OCI-LY7 (cell line): ENCODE measurements at regions not wholly inside any gene's neighbourhood (a gene's known extent, or its start where the extent isn't known, plus 50 kb on each side); places are given as distances from the start of the nearest gene placed in this dataset.

Experiments
- BruUV-seq: library from RNA; stranded (reverse); fragments of 400-500 nt; replicated peaks from 2 replicates; lab custom pipeline; 2021; lab: Mats Ljungman, UMichigan
- CTCF ChIA-PET: fragments of 300-600 bp; sonication (Branson Sonifier 250); formaldehyde crosslinking; loops from one replicate; lab custom pipeline; 2022; ENCODE audit warnings: antibody characterized with exemption; ENCODE audit not compliant: unreplicated experiment; lab: Charles Lee
- POLR2A ChIA-PET: fragments of 300-600 bp; sonication (Branson Sonifier 250); formaldehyde crosslinking; loops from one replicate; lab custom pipeline; 2022; ENCODE audit warnings: antibody characterized with exemption; lab: Charles Lee
- DNase-seq: peaks from one replicate; pipeline ENCODE4 v3.0.0-alpha.2; 2015; ENCODE audit warnings: low spot score
- H2AFZ ChIP-seq: fragments of 200-600 bp; sonication (generic), shearing (Covaris generic); 2 replicates; pipeline ENCODE4 v1.6.1; 2014; ENCODE audit warnings: mild to moderate bottlenecking, antibody characterized with exemption, low read length, moderate library complexity
- H3K27ac ChIP-seq: fragments of 200-600 bp; sonication (generic); 2 replicates; pipeline ENCODE4 v1.5.1; 2014; ENCODE audit warnings: mixed run types, low read depth, mild to moderate bottlenecking, moderate library complexity, low read length, inconsistent platforms; ENCODE audit not compliant: poor library complexity, severe bottlenecking
- H3K36me3 ChIP-seq: fragments of 200-600 bp; sonication (generic); 2 replicates; pipeline ENCODE4 v1.6.1; 2014; ENCODE audit warnings: mild to moderate bottlenecking, antibody characterized with exemption, low read length, moderate library complexity, mixed read lengths; ENCODE audit not compliant: insufficient read depth
- H3K4me1 ChIP-seq: fragments of 200-600 bp; sonication (generic); 2 replicates; pipeline ENCODE4 v1.5.1; 2014; ENCODE audit warnings: mild to moderate bottlenecking, low read length; ENCODE audit not compliant: insufficient read depth, poor library complexity, severe bottlenecking
- H3K4me2 ChIP-seq: fragments of 200-600 bp; sonication (generic); 2 replicates; pipeline ENCODE4 v1.6.1; 2014; ENCODE audit warnings: mild to moderate bottlenecking, low read length
- H3K4me3 ChIP-seq: fragments of 200-600 bp; sonication (generic); 2 replicates; pipeline ENCODE4 v1.5.1; 2014; ENCODE audit warnings: mild to moderate bottlenecking, low read depth, low read length; ENCODE audit not compliant: poor library complexity, severe bottlenecking
- H3K79me2 ChIP-seq: fragments of 200-600 bp; sonication (generic); 2 replicates; pipeline ENCODE4 v1.6.1; 2016; ENCODE audit warnings: low read depth, mild to moderate bottlenecking, low read length, moderate library complexity, mixed read lengths; ENCODE audit not compliant: insufficient read depth
- H3K9me2 ChIP-seq: fragments of 200-600 bp; sonication (generic); 2 replicates; pipeline ENCODE4 v1.6.1; 2016; ENCODE audit warnings: mild to moderate bottlenecking, low read length, mixed read lengths; ENCODE audit not compliant: insufficient read depth
- H3K9me3 ChIP-seq: fragments of 200-600 bp; sonication (generic); 2 replicates; pipeline ENCODE4 v1.6.1; 2014; ENCODE audit warnings: mild to moderate bottlenecking, mixed run types, low read length, mixed read lengths
- H4K20me1 ChIP-seq: fragments of 200-600 bp; sonication (generic); 2 replicates; pipeline ENCODE4 v1.6.1; 2014; ENCODE audit warnings: mild to moderate bottlenecking, antibody characterized with exemption, low read length, moderate library complexity, mixed read lengths; ENCODE audit not compliant: insufficient read depth
- CTCF ChIP-seq: fragments of 200-600 bp; sonication (generic); conservative IDR thresholded peaks from 2 replicates; pipeline ENCODE4 v1.5.1; 2014; ENCODE audit warnings: mild to moderate bottlenecking, antibody characterized with exemption, low read length, moderate library complexity, mixed read lengths
- EZH2phosphoT487 ChIP-seq: fragments of 200-600 bp; sonication (generic); IDR thresholded peaks from 2 replicates; pipeline ENCODE4 v1.6.1; 2018; ENCODE audit warnings: low read depth, borderline replicate concordance, mild to moderate bottlenecking, mixed run types, antibody characterized with exemption, low read length, moderate library complexity, mixed read lengths
- intact Hi-C: fragments of 100-400 bp; cut with micrococcal nuclease; formaldehyde crosslinking; loops from one replicate; pipeline ENCODE4 v1.10.0; 2022; ENCODE audit not compliant: unreplicated experiment

- H3K79me2 ChIP-seq: no peaks in the 10 kb centered on the region
- H4K20me1 ChIP-seq: no peaks in the 10 kb centered on the region
- H3K9me3 ChIP-seq: no peaks in the 10 kb centered on the region
- no peaks in the 10 kb centered on the region for H3K9me2 ChIP-seq
- H3K4me2 ChIP-seq: no peak overlapping the region
- no peak overlapping the region for H2AFZ ChIP-seq
- TF ChIP-seq CTCF (no peak), EZH2phosphoT487 (no peak)
- BruUV-seq: no TSS peak
- no peaks in the 10 kb centered on the region for H3K4me1 ChIP-seq
- no peak for DNase-seq
- POLR2A ChIA-PET: no interaction called here
- intact Hi-C loops: no loop called here
- CTCF ChIA-PET: no interaction called here
- H3K36me3 ChIP-seq: no peaks in the 10 kb centered on the region
- no peak overlapping the region for H3K4me3 ChIP-seq
- H3K27ac ChIP-seq: no peak overlapping the region
Measured at GRCh38 chr10:52871191-52871843, 98.7 kb upstream of the MBL2 start.

GRCh38 chr10:52870562-52870961 lies 98.0 kb upstream of the MBL2 start:
- Histone ChIP-seq H2AFZ (no peak overlapping the region), H3K4me2 (no peak overlapping the region), H3K4me3 (no peak overlapping the region), H3K79me2 (no peaks in the 10 kb centered on the region), H4K20me1 (no peaks in the 10 kb centered on the region), H3K9me2 (no peaks in the 10 kb centered on the region), H3K4me1 (no peaks in the 10 kb centered on the region), H3K27ac (no peak overlapping the region), H3K36me3 (no peaks in the 10 kb centered on the region), H3K9me3 (no peaks in the 10 kb centered on the region)
- CTCF ChIA-PET: no interaction called here
- intact Hi-C loops: no loop called here
- DNase-seq: no peak
- POLR2A ChIA-PET: no interaction called here
- BruUV-seq: no TSS peak
- TF ChIP-seq CTCF (no peak), EZH2phosphoT487 (no peak)

- H4K20me1 ChIP-seq: no peaks in the 10 kb centered on the region
- POLR2A ChIA-PET: no interaction called here
- no peak overlapping the region for H3K4me2 ChIP-seq
- H3K4me1 ChIP-seq: no peaks in the 10 kb centered on the region
- BruUV-seq: no TSS peak
- H3K4me3 ChIP-seq: no peak overlapping the region
- no peaks in the 10 kb centered on the region for H3K36me3 ChIP-seq
- CTCF ChIA-PET: no interaction called here
- no peak for TF ChIP-seq EZH2phosphoT487
- no peak for TF ChIP-seq CTCF
- H3K27ac ChIP-seq: no peak overlapping the region
- no peak for DNase-seq
- intact Hi-C loops: no loop called here
- no peak overlapping the region for H2AFZ ChIP-seq
- H3K9me2 ChIP-seq: no peaks in the 10 kb centered on the region
- H3K9me3 ChIP-seq: no peaks in the 10 kb centered on the region
- H3K79me2 ChIP-seq: no peaks in the 10 kb centered on the region
Measured at GRCh38 chr10:52869864-52870263, 97.3 kb upstream of the MBL2 start.
